ENCODE measurements at regions not wholly inside any gene's neighbourhood (a gene's known extent, or its start where the extent isn't known, plus 50 kb on each side); places are given as distances from the start of the nearest gene placed in this dataset.
"Not testable (repeated sequence)": the region's sequence is repeated elsewhere in the genome, so short reads cannot be mapped to it uniquely, and the experiment has no call there.

GRCh38 chr2:362924-363323, 75.0 kb upstream of the ALKAL2 start:
- H3K27ac ChIP-seq = no peak overlapping the region
- no peaks in the 10 kb centered on the region for H3K4me1 ChIP-seq
- H3K4me3 ChIP-seq (replicated peaks in 1 of 3) = no peak overlapping the region
- intact Hi-C loops (cut with DNase I) = no loop called here
- no peaks in the 10 kb centered on the region for H3K36me3 ChIP-seq
- no peaks in the 10 kb centered on the region for H3K9me3 ChIP-seq
- H3K27me3 ChIP-seq = no peaks in the 10 kb centered on the region
- WGBS, 2 donors = 76 to 78% methylated on average over 5 of the region's 5 CpGs
- TF ChIP-seq POLR2A (IDR thresholded peaks at IDR 0.05) (no peak), CTCF (IDR thresholded peaks at IDR 0.05) (no peak)
- DNase-seq = no peak

GRCh38 chr2:360124-360523, 72.2 kb upstream of the ALKAL2 start:
- no peaks in the 10 kb centered on the region for H3K27me3 ChIP-seq
- WGBS, 2 donors = 85 to 88% methylated on average over 4 of the region's 4 CpGs
- no peak for TF ChIP-seq POLR2A (IDR thresholded peaks at IDR 0.05)
- no peak for TF ChIP-seq CTCF (IDR thresholded peaks at IDR 0.05)
- no peaks in the 10 kb centered on the region for H3K36me3 ChIP-seq
- no peaks in the 10 kb centered on the region for H3K4me1 ChIP-seq
- H3K4me3 ChIP-seq (replicated peaks in 1 of 3) = no peak overlapping the region
- no peaks in the 10 kb centered on the region for H3K9me3 ChIP-seq
- intact Hi-C loops (cut with DNase I) = no loop called here
- no peak for DNase-seq
- H3K27ac ChIP-seq = no peak overlapping the region

- WGBS, 2 donors = 65 to 68% methylated on average over 5 of the region's 5 CpGs
- H3K27ac ChIP-seq = no peak overlapping the region
- TF ChIP-seq POLR2A (IDR thresholded peaks at IDR 0.05) (no peak), CTCF (IDR thresholded peaks at IDR 0.05) (no peak)
- no peaks in the 10 kb centered on the region for H3K4me1 ChIP-seq
- no peaks in the 10 kb centered on the region for H3K36me3 ChIP-seq
- DNase-seq = no peak
- no peaks in the 10 kb centered on the region for H3K27me3 ChIP-seq
- intact Hi-C loops (cut with DNase I) = no loop called here
- no peak overlapping the region for H3K4me3 ChIP-seq (replicated peaks in 1 of 3)
- no peaks in the 10 kb centered on the region for H3K9me3 ChIP-seq
Measured at GRCh38 chr2:359047-359446, 71.2 kb upstream of the ALKAL2 start.

- Histone ChIP-seq H3K27ac (no peak overlapping the region), H3K9me3 (no peaks in the 10 kb centered on the region), H3K36me3 (no peaks in the 10 kb centered on the region), H3K4me1 (no peaks in the 10 kb centered on the region), H3K27me3 (no peaks in the 10 kb centered on the region), H3K4me3 (replicated peaks in 1 of 3) (no peak overlapping the region)
- 70 to 71% methylated on average over 2 of the region's 2 CpGs for WGBS, 2 donors
- DNase-seq = no peak
- TF ChIP-seq POLR2A (IDR thresholded peaks at IDR 0.05) (no peak), CTCF (IDR thresholded peaks at IDR 0.05) (no peak)
- intact Hi-C loops (cut with DNase I) = no loop called here
Measured at GRCh38 chr2:357811-358210, 69.9 kb upstream of the ALKAL2 start.

GRCh38 chr2:356304-356703, 68.4 kb upstream of the ALKAL2 start:
- intact Hi-C loops (cut with DNase I); H3K36me3 ChIP-seq; H3K4me3 ChIP-seq (replicated peaks in 1 of 3); H3K9me3 ChIP-seq; H3K27ac ChIP-seq; DNase-seq; H3K27me3 ChIP-seq; H3K4me1 ChIP-seq: not testable (repeated sequence)
- 86 to 92% methylated on average over 21 of the region's 21 CpGs for WGBS, 2 donors

- no peaks in the 10 kb centered on the region for H3K27me3 ChIP-seq
- H3K4me3 ChIP-seq (replicated peaks in 1 of 3) = no peak overlapping the region
- no peaks in the 10 kb centered on the region for H3K36me3 ChIP-seq
- intact Hi-C loops (cut with DNase I) = no loop called here
- no peak for DNase-seq
- H3K4me1 ChIP-seq = no peaks in the 10 kb centered on the region
- H3K9me3 ChIP-seq = no peaks in the 10 kb centered on the region
- TF ChIP-seq POLR2A (IDR thresholded peaks at IDR 0.05) (no peak), CTCF (IDR thresholded peaks at IDR 0.05) (no peak)
- WGBS, 2 donors = 90 to 92% methylated on average over 12 of the region's 12 CpGs
- no peak overlapping the region for H3K27ac ChIP-seq
Measured at GRCh38 chr2:355773-356172, 67.9 kb upstream of the ALKAL2 start.

Measured in thyroid gland (tissue), 4 donors.